Uterus (tissue), 3 donors: ENCODE measurements at regions not wholly inside any gene's neighbourhood (a gene's known extent, or its start where the extent isn't known, plus 50 kb on each side); places are given as distances from the start of the nearest gene placed in this dataset.

Source experiments
- DNase-seq, 2 donors: peaks; one replicate each; pipeline ENCODE4 v3.0.0-alpha.2; 2019 to 2020
- H3K27ac ChIP-seq, 2 donors: fragments of 200-600 bp; sonication (generic); 1 replicate in 1 of 2; 2 replicates in 1 of 2; pipeline ENCODE4 v1.5.1; 2016 to 2018
- H3K27me3 ChIP-seq, 2 donors: fragments of 200-600 bp; sonication (generic); one replicate each; pipeline ENCODE4 v1.5.1; 2018 to 2019; ENCODE audit warnings: control low read depth in 1 of 2
- H3K36me3 ChIP-seq, 2 donors: fragments of 200-600 bp; sonication (generic); one replicate each; pipeline ENCODE4 v1.5.1; 2019; ENCODE audit warnings: control low read depth in 1 of 2
- H3K4me1 ChIP-seq, 2 donors: fragments of 200-600 bp; sonication (generic); one replicate each; pipeline ENCODE4 v1.5.1; 2018 to 2019; ENCODE audit warnings: control low read depth in 1 of 2
- H3K4me3 ChIP-seq, 2 donors: fragments of 200-600 bp; sonication (generic); 1 replicate in 1 of 2; 2 replicates in 1 of 2; pipeline ENCODE4 v1.5.1; 2018 to 2019; ENCODE audit warnings: mild to moderate bottlenecking in 1 of 2
- H3K9me3 ChIP-seq, 2 donors: fragments of 200-600 bp; sonication (generic); one replicate each; pipeline ENCODE4 v1.5.1; 2019; ENCODE audit warnings: control low read depth in 1 of 2
- POLR2A ChIP-seq, 2 donors: fragments of 450-650 bp; IDR thresholded peaks; one replicate each; pipeline ENCODE4 v1.6.1; 2016; ENCODE audit warnings: antibody characterized with exemption in 2 of 2, mild to moderate bottlenecking in 1 of 2, moderate library complexity in 1 of 2
- intact Hi-C: fragments of 100-400 bp; cut with DNase I; formaldehyde crosslinking; loops from one replicate; pipeline ENCODE4 v1.15.1; 2023; ENCODE audit warnings: low total_unique reads
- TF ChIP-seq, protein P1 (sequence below), 4 experiments: fragments of 200-600 bp in 2 of 4; fragments of 450-650 bp in 2 of 4; sonication (generic) in 2 of 4; IDR thresholded peaks; one replicate each; pipeline ENCODE4 v1.5.1; 2016 to 2019; ENCODE audit warnings: antibody characterized with exemption in 4 of 4, mild to moderate bottlenecking in 2 of 4, moderate library complexity in 1 of 4
- donor health status: DM: yes; HTN: yes; CAD: no.

DNA sequence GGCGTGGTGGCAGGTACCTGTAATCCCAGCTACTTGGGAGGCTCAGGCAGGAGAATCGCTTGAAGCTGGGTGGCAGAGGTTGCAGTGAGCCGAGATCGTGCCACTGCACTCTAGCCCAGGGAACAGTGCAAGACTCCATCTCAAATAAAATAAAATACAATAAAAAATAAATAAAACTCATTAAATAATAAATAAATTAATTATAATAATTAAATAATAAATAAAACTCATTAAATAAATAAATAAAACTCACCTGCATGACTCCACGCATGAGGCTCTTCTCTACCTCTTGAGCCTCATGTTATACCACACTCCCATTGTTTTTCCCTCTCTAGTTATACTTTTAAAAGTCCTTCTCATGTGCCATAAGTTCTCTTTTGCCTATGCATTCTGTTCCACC is 995.4 kb downstream of the MAT2B start:
- H3K4me3 ChIP-seq, result no peak overlapping the region
- TF ChIP-seq, protein P1, sequence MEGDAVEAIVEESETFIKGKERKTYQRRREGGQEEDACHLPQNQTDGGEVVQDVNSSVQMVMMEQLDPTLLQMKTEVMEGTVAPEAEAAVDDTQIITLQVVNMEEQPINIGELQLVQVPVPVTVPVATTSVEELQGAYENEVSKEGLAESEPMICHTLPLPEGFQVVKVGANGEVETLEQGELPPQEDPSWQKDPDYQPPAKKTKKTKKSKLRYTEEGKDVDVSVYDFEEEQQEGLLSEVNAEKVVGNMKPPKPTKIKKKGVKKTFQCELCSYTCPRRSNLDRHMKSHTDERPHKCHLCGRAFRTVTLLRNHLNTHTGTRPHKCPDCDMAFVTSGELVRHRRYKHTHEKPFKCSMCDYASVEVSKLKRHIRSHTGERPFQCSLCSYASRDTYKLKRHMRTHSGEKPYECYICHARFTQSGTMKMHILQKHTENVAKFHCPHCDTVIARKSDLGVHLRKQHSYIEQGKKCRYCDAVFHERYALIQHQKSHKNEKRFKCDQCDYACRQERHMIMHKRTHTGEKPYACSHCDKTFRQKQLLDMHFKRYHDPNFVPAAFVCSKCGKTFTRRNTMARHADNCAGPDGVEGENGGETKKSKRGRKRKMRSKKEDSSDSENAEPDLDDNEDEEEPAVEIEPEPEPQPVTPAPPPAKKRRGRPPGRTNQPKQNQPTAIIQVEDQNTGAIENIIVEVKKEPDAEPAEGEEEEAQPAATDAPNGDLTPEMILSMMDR (IDR thresholded peaks at IDR 0.05), result no peak
- TF ChIP-seq POLR2A (IDR thresholded peaks at IDR 0.05), result no peak
- no peaks in the 10 kb centered on the region for H3K9me3 ChIP-seq
- H3K4me1 ChIP-seq, result no peaks in the 10 kb centered on the region
- no peak for DNase-seq
- no peaks in the 10 kb centered on the region for H3K27me3 ChIP-seq
- H3K27ac ChIP-seq, result no peak overlapping the region
- intact Hi-C loops, result no loop called here
- no peaks in the 10 kb centered on the region for H3K36me3 ChIP-seq

DNA sequence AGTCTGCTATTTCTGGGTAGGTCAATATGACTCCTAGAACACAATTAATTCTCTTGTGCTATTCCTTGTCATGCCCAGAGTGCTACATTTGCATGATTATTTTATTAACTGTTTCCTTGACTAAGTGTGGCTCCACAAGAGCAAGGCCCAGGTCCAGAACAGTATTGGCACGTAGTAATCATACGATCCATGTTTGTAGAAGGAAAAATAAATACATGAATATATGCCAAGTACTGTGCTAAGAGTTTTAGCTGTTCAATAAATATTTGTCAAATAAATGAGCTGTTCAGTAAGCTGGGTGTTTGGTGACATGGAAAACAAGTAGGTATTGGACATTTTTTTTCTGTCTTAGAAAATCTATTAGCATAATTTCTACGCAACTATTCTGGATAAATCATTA is 995.9 kb downstream of the MAT2B start:
- intact Hi-C loops, result no loop called here
- H3K27ac ChIP-seq, result no peak overlapping the region

DNA sequence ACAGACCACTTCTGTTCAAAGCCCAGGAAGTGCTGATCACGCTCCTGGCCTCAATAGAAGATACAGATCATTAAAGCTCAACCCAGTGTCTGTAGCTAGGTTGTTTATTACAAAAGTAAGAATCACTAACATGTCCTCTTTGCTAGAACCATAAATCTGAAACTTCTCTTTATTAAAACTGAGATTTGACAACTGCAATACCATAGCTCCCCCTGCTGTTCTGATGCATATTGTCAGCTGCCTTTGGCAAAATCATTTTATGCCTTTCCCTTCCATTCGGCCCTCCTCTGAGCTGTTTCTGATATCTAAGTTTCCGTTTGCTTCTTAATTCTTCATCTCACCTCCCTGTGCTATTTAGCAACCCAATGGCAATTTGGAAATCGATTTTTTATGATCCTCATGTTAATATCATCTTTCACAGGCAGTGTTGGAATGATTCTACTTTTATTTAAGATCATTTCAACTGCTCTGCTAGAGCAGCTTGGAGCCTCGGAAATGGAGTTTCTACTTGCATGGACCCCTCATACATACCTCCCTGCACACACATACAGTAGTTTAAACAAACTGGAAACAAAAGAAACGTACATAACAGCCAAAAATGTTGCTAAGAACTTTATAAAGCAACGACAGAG is 998.8 kb downstream of the MAT2B start:
- TF ChIP-seq, protein P1 (IDR thresholded peaks at IDR 0.05), result peak; percentile 29 to 61 (median 50)
- TF ChIP-seq POLR2A (IDR thresholded peaks at IDR 0.05), result no peak
- H3K9me3 ChIP-seq, result no peaks in the 10 kb centered on the region
- H3K4me1 ChIP-seq, result no peaks in the 10 kb centered on the region
- no peak overlapping the region for H3K27ac ChIP-seq
- intact Hi-C loops, result no loop called here
- no peaks in the 10 kb centered on the region for H3K36me3 ChIP-seq
- no peak for DNase-seq
- no peaks in the 10 kb centered on the region for H3K27me3 ChIP-seq
- no peak overlapping the region for H3K4me3 ChIP-seq

More for the DNA sequence above, 995.9 kb downstream of the MAT2B start:
- no peaks in the 10 kb centered on the region for H3K36me3 ChIP-seq
- no peaks in the 10 kb centered on the region for H3K4me1 ChIP-seq
- TF ChIP-seq, protein P1 (IDR thresholded peaks at IDR 0.05), result no peak
- TF ChIP-seq POLR2A (IDR thresholded peaks at IDR 0.05), result no peak
- no peaks in the 10 kb centered on the region for H3K27me3 ChIP-seq
- no peak for DNase-seq
- no peaks in the 10 kb centered on the region for H3K9me3 ChIP-seq
- H3K4me3 ChIP-seq, result no peak overlapping the region

DNA sequence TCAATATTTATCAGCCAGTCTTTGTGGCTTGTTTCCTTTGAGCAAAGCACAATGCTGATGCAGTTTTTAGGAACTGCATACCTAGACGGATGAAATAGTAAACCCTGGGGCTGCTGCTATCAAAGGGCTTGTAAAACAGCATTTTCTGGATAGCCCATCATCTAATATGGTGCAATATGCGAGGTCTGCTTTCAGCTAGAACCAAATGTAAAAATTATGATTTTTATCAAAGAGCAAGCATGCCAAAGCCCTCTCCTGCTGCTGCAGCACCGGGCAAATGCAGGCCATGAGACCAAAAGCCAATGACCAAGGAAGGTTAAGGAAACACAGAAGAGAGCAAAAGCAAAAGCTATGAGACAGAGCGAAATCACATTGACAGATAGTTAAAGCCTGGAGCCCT is 1000.4 kb downstream of the MAT2B start:
- Histone ChIP-seq H3K4me3 (no peak overlapping the region), H3K27ac (no peak overlapping the region), H3K9me3 (no peaks in the 10 kb centered on the region), H3K36me3 (no peaks in the 10 kb centered on the region), H3K27me3 (no peaks in the 10 kb centered on the region), H3K4me1 (no peaks in the 10 kb centered on the region)
- intact Hi-C loops, result no loop called here
- TF ChIP-seq, protein P1 (IDR thresholded peaks at IDR 0.05), result no peak
- no peak for TF ChIP-seq POLR2A (IDR thresholded peaks at IDR 0.05)
- no peak for DNase-seq

DNA sequence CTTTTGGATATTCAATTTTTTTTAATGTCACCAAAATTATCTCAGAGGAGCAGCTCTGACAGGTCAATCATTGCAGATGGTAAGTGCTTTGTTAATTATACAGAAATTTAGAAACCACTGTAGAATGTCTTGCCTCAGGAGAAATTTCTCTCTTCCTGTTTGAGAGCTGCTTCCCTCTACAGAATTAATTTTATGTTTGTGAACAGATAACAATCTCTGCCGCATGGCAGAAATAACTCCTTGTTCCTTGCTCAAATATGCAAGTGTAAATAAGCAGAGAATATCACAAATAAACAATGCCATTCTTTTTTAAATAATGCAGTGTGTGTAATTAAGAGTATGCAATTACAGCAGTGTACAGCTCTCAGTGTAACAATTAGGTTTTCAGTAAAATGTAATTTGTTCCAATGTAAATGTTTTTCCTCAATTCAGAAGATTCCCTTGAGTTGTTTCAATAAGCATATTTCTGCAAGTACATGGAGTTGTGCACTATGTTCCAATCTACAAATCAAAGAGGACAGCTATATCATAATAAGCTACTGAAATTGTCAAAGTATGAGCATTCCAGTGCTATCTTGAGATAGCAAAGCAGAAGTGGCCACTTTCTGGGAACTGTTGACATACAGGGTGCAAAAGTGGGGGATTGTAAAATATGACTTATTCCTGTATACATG is 1012.8 kb downstream of the MAT2B start:
- no peak for TF ChIP-seq POLR2A (IDR thresholded peaks at IDR 0.05)
- TF ChIP-seq, protein P1 (IDR thresholded peaks at IDR 0.05), result no peak
- no peaks in the 10 kb centered on the region for H3K36me3 ChIP-seq
- no peak overlapping the region for H3K27ac ChIP-seq
- H3K4me1 ChIP-seq, result no peaks in the 10 kb centered on the region
- no peaks in the 10 kb centered on the region for H3K9me3 ChIP-seq
- intact Hi-C loops, result no loop called here
- H3K27me3 ChIP-seq, result no peaks in the 10 kb centered on the region
- no peak overlapping the region for H3K4me3 ChIP-seq
- DNase-seq, result no peak
